ENCODE measurements at regions not wholly inside any gene's neighbourhood (a gene's known extent, or its start where the extent isn't known, plus 50 kb on each side); places are given as distances from the start of the nearest gene placed in this dataset.
A peak's percentile ranks its signal among the peaks of the same experiment; 100 is the strongest.

DNA sequence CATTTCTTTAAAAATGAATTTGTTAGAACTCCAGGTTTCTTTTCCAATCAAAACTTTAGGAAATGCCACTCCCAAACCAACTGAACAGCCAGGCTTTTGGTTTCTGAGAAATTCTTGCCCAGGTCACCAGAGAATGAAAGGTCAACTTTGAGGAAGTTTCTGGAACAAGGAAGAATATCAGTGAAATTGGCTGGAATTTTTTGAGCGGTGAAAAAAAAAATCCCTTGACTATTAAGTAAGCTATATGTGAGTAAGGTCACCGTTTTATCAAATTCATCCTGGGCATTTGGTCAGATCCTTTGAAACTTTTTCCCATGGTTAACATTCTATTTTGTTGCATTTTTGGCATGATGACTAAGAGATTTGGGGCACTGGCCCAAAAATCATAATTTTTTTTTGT lies 469.3 kb downstream of the LTN1 start:
- TF ChIP-seq ZNF423 (CRISPR knock-in tag; IDR thresholded peaks at IDR 0.05) (no peak), FOXK1 (CRISPR knock-in tag; IDR thresholded peaks at IDR 0.05) (no peak), ZNF219 (CRISPR knock-in tag; IDR thresholded peaks at IDR 0.05; ENCODE audit: borderline replicate concordance) (no peak), NFYB (CRISPR knock-in tag; conservative IDR thresholded peaks at IDR 0.05; ENCODE audit: low read depth) (no peak), GTF2I (CRISPR knock-in tag; conservative IDR thresholded peaks at IDR 0.05) (no peak), SP1 (CRISPR knock-in tag; conservative IDR thresholded peaks at IDR 0.05) (no peak), CREB1 (CRISPR knock-in tag; IDR thresholded peaks at IDR 0.05) (no peak), TCF7 (CRISPR knock-in tag; IDR thresholded peaks at IDR 0.05; ENCODE audit: low read depth) (no peak)
- TF ChIP-seq, protein P1, sequence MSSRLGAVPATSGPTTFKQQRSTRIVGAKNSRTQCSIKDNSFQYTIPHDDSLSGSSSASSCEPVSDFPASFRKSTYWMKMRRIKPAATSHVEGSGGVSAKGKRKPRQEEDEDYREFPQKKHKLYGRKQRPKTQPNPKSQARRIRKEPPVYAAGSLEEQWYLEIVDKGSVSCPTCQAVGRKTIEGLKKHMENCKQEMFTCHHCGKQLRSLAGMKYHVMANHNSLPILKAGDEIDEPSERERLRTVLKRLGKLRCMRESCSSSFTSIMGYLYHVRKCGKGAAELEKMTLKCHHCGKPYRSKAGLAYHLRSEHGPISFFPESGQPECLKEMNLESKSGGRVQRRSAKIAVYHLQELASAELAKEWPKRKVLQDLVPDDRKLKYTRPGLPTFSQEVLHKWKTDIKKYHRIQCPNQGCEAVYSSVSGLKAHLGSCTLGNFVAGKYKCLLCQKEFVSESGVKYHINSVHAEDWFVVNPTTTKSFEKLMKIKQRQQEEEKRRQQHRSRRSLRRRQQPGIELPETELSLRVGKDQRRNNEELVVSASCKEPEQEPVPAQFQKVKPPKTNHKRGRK (CRISPR knock-in tag; IDR thresholded peaks at IDR 0.05; ENCODE audit: borderline replicate concordance), result no peak
- peaks cover 10% of the 10 kb centered on the region for H3K4me1 Mint-ChIP-seq
- DNase-seq (ENCODE audit: low spot score), result no peak
- H3K27ac Mint-ChIP-seq, result no peak overlapping the region
- no peak overlapping the region for H3K4me3 Mint-ChIP-seq
- H3K36me3 Mint-ChIP-seq, result no peaks in the 10 kb centered on the region
- ChIA-PET CTCF (no interaction called here), POLR2A (no interaction called here)
- no peak for ATAC-seq
- peaks cover 4% of the 10 kb centered on the region for H3K9me3 Mint-ChIP-seq
- H3K27me3 Mint-ChIP-seq (ENCODE audit: low read depth), result no peaks in the 10 kb centered on the region

DNA sequence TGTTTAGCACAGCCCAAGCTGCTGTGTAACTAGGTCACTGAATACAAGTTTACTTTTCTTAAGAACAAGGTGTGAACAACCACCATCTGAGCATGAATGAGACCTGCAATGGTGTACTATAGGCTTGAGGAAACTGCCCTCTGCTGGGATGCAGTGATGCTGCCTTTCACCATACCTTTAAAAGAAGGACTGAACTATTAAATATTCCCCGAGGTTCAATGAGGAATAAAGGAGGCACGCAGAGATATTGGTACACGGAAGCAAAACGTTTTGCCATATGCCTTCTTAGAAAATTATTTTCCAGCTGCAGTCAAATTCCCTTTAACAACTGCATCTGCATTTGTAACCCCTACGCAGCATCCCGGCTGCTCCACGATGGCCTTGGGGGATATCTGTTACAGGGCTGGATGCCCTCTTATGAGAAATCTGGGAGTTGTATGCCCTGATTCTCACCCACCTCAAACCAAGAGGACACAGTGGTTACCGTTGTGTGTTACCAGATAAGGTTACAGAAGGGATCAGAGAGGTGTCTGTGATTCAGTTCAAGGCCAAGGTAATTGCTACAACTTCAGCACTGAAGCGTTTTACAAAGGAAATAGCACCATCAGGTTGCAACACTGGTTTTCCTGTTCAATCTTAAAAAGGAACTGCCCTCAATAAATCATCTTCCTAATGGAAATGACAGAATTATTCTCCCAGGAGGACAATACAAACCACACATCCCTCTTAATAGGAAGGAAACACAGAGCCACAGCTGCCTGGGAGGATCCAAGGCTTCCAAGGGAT lies 470.5 kb downstream of the LTN1 start:
- Mint-ChIP-seq H3K27me3 (ENCODE audit: low read depth) (no peaks in the 10 kb centered on the region), H3K4me1 (peaks cover 15% of the 10 kb centered on the region), H3K36me3 (no peaks in the 10 kb centered on the region), H3K27ac (no peak overlapping the region), H3K9me3 (no peaks in the 10 kb centered on the region), H3K4me3 (no peak overlapping the region)
- DNase-seq (ENCODE audit: low spot score) (no peak), ATAC-seq (peak; percentile 78)
- ChIA-PET CTCF (interaction anchor here (2.4 kb wide), 1 partner anchor 223 kb away, joined by 9 read pairs; no protein-coding TSS in a partner anchor), POLR2A (no interaction called here)
- TF ChIP-seq IRF2 (CRISPR knock-in tag; IDR thresholded peaks at IDR 0.05; ENCODE audit: borderline replicate concordance, low read depth) (no peak), MXD4 (CRISPR knock-in tag; IDR thresholded peaks at IDR 0.05; ENCODE audit: borderline replicate concordance) (no peak), ZNF317 (CRISPR knock-in tag; IDR thresholded peaks at IDR 0.05; ENCODE audit: borderline replicate concordance, low read depth) (no peak), FOXJ3 (CRISPR knock-in tag; IDR thresholded peaks at IDR 0.05; ENCODE audit: borderline replicate concordance) (no peak), NR1H2 (CRISPR knock-in tag; IDR thresholded peaks at IDR 0.05) (no peak), CREM (CRISPR knock-in tag; IDR thresholded peaks at IDR 0.05) (no peak), GRHL2 (CRISPR knock-in tag; IDR thresholded peaks at IDR 0.05; ENCODE audit: insufficient replicate concordance, severe bottlenecking) (no peak), RELA (CRISPR knock-in tag; IDR thresholded peaks at IDR 0.05; ENCODE audit: borderline replicate concordance) (no peak), PRRX2 (CRISPR knock-in tag; IDR thresholded peaks at IDR 0.05) (no peak), TEAD1 (CRISPR knock-in tag; IDR thresholded peaks at IDR 0.05) (no peak)
- TF ChIP-seq, protein P2, sequence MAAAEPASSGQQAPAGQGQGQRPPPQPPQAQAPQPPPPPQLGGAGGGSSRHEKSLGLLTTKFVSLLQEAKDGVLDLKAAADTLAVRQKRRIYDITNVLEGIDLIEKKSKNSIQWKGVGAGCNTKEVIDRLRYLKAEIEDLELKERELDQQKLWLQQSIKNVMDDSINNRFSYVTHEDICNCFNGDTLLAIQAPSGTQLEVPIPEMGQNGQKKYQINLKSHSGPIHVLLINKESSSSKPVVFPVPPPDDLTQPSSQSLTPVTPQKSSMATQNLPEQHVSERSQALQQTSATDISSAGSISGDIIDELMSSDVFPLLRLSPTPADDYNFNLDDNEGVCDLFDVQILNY (CRISPR knock-in tag; IDR thresholded peaks at IDR 0.05), result no peak
- TF ChIP-seq, protein P3, sequence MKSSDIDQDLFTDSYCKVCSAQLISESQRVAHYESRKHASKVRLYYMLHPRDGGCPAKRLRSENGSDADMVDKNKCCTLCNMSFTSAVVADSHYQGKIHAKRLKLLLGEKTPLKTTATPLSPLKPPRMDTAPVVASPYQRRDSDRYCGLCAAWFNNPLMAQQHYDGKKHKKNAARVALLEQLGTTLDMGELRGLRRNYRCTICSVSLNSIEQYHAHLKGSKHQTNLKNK (CRISPR knock-in tag; IDR thresholded peaks at IDR 0.05), result no peak
- TF ChIP-seq, protein P4, sequence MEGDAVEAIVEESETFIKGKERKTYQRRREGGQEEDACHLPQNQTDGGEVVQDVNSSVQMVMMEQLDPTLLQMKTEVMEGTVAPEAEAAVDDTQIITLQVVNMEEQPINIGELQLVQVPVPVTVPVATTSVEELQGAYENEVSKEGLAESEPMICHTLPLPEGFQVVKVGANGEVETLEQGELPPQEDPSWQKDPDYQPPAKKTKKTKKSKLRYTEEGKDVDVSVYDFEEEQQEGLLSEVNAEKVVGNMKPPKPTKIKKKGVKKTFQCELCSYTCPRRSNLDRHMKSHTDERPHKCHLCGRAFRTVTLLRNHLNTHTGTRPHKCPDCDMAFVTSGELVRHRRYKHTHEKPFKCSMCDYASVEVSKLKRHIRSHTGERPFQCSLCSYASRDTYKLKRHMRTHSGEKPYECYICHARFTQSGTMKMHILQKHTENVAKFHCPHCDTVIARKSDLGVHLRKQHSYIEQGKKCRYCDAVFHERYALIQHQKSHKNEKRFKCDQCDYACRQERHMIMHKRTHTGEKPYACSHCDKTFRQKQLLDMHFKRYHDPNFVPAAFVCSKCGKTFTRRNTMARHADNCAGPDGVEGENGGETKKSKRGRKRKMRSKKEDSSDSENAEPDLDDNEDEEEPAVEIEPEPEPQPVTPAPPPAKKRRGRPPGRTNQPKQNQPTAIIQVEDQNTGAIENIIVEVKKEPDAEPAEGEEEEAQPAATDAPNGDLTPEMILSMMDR (IDR thresholded peaks at IDR 0.05), result no peak
- TF ChIP-seq, protein P5, sequence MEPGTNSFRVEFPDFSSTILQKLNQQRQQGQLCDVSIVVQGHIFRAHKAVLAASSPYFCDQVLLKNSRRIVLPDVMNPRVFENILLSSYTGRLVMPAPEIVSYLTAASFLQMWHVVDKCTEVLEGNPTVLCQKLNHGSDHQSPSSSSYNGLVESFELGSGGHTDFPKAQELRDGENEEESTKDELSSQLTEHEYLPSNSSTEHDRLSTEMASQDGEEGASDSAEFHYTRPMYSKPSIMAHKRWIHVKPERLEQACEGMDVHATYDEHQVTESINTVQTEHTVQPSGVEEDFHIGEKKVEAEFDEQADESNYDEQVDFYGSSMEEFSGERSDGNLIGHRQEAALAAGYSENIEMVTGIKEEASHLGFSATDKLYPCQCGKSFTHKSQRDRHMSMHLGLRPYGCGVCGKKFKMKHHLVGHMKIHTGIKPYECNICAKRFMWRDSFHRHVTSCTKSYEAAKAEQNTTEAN (CRISPR knock-in tag; IDR thresholded peaks at IDR 0.05), result no peak
- TF ChIP-seq, protein P6, sequence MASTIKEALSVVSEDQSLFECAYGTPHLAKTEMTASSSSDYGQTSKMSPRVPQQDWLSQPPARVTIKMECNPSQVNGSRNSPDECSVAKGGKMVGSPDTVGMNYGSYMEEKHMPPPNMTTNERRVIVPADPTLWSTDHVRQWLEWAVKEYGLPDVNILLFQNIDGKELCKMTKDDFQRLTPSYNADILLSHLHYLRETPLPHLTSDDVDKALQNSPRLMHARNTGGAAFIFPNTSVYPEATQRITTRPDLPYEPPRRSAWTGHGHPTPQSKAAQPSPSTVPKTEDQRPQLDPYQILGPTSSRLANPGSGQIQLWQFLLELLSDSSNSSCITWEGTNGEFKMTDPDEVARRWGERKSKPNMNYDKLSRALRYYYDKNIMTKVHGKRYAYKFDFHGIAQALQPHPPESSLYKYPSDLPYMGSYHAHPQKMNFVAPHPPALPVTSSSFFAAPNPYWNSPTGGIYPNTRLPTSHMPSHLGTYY (CRISPR knock-in tag; IDR thresholded peaks at IDR 0.05), result no peak
